Fibroblast of skin of scalp (primary cell): ENCODE measurements at regions not wholly inside any gene's neighbourhood (a gene's known extent, or its start where the extent isn't known, plus 50 kb on each side); places are given as distances from the start of the nearest gene placed in this dataset.
"Not testable (repeated sequence)": the region's sequence is repeated elsewhere in the genome, so short reads cannot be mapped to it uniquely, and the experiment has no call there.

ENCODE experiments used
- DNase-seq: peaks from one replicate; pipeline ENCODE4 v3.0.0-alpha.2; 2013

DNA sequence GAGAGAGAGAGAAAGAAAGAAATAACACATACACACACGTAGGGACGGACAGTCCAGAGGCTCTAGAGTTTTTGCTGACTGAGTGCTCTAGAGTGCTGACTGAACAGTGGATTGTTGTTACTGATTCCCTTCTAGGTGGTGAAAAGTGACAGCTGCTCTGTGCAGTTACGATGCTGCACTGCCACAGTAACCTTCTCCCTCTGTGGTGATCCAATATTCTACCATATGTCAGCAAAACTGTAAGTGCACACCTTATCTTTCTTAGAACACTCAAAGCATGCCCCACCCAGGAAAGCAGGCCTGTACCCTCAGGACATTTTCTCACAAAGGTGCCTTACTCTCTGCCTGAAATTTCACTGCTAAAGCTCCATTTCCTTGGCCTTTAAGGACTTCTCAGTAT, 1023.5 kb downstream of the TYW1 start:
- DNase-seq = no peak

GRCh38 chr7:68025369-68025768, 1028.7 kb downstream of the TYW1 start:
- DNase-seq = no peak

GRCh38 chr7:68030530-68030929, 1033.9 kb downstream of the TYW1 start:
- no peak for DNase-seq

DNA sequence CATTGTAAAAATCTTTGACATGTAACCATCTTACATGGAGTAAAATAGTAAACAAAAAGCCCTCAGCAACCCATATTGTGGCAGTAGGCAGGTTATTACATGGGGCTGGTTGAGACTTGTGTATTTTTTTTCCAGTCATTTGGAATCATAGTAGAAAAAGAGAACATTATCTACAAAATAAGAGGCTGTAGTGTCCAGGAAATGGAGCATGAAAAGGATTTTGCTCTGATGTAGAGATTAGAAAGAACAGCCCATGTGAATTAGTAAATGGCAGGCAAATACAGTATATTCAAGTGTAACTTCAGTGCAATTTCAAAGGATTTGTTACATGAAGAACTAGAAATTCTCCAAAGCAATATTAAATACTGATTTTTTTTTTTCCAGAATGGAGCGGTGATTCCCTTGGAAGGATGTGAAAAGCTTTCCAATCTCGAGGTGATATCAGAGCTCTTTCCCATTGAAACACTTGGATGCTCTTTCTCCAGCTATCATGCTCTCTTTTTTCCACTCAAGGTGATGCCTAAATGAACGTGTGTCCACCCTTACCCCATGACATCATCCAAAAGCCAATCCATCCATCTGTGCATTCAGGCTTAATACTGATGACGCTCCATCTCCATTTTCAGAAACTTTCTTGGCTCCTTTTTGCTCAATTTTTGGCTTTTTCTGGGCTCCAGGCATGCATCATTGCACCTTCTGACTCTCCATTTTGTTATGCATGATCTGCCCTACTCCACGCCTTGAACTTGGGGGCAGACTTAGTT, 1034.7 kb downstream of the TYW1 start:
- no peak for DNase-seq

GRCh38 chr7:68038621-68039314, 1042.1 kb downstream of the TYW1 start:
- DNase-seq = peak; percentile 68

DNA sequence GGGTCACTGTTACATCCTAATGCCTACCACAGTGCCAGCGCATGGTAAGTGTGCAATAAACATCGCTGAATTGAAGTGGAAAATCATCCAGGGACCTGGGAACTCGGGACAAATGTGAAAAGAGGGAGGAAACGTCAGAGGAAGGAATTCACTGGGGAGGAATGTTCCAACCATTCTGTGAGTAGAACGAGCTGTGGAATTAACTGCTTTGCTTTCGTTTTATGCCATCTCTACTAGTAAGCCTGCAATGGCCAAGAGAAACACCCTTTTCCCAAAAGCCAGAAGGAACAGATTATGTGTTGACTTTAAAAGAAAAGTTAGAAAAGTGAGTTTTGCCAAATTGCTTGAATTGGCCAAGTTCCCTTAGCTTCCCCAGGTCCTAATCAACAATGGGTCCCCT, 1044.9 kb downstream of the TYW1 start:
- DNase-seq = no peak

DNA sequence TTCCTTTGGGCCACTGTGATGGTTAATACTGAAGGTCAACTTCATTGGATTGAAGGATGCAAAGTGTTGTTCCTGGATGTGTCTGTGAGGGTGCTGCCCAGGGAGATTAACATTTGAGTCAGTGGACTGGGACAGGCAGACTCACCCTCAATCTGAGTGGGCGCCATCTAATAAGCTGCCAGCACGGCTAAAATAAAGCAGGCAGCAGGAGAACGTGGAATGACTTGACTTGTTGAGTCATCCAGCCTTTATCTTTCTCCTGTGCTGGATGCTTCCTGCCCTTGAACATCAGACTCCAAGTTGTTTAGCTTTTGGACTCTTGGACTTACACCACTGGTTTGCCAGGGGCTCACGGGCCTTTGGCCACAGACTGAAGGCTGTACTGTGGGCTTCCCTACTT, 1046.9 kb downstream of the TYW1 start:
- DNase-seq = no peak

GRCh38 chr7:68050627-68051026, 1054.0 kb downstream of the TYW1 start:
- no peak for DNase-seq

DNA sequence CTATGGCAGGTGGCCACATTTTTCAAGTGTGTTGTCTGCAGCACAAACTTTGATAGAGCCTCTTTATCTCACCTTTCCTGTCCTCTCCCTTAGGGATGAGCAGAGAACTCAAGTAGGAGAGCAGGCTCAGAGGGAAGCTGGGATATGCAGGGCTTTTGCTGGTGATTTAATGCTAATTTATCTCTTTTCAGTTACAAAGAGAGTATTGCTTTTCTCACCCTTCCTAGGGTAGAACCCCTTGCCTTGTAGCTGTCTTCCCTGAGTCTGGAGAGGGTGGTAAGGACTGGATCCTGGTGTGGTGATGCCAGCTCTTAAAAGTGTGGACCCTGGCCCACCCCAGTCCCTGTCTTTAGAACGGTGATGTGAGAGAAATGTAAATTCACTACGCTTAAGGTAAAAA, 1061.4 kb downstream of the TYW1 start:
- no peak for DNase-seq

DNA sequence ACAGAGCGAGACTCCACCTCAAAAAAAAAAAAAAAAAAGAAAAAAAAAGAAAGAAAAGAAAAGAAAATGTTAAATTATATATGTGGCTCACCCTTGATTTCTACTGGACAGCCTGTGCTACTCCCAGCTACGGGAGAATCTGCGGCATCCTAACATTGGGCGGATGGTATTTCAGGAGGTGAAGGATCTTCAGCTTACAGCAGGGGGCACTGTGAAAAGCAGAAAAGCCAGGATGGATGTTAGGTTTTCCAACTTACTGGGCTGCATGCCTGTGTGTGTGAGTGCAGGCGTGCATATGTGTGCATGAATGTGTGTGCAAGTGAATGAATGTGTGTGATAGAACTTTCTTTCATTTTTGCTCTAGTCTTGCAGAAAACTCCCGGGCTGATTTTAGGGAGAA, 1066.5 kb downstream of the TYW1 start:
- DNase-seq = no peak

DNA sequence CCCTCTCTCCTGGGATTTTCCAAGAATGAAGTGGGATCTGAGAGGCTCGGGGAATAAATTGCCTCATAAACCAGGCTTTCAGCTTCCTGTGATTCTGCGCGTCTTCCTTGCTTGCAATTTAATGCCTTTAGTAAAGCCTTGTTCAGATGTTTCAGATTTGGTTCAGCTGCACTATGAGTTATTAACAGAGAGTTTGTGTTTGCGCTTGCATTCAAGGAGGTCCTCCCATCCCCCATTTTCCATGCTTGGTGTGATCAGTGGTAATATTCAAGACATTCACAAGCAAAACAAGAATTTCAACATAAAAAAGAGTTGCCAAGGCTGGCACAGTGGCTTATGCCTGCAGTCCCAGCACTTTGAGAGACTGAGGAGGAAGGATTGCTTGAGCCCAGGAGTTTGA, 1068.9 kb downstream of the TYW1 start:
- no peak for DNase-seq

DNA sequence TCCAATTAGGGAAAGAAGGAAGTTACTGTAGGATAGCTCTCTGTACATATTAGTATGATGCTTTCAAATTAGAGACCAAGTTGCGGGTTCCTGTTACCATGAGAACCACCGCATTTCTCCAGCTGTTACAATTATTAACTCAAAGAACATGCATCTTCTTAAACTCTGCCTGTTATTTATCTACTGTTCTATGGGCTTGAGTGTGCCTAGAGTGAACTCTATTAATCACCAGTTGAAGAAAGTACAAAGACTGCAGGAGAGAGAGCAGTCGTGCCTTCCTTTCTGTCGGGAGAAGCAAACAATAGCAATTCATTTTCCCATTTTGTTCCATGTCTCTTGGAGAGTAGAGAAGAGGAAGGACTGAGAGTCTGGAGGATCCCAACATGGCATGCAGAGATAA, 1071.2 kb downstream of the TYW1 start:
- DNase-seq = no peak

DNA sequence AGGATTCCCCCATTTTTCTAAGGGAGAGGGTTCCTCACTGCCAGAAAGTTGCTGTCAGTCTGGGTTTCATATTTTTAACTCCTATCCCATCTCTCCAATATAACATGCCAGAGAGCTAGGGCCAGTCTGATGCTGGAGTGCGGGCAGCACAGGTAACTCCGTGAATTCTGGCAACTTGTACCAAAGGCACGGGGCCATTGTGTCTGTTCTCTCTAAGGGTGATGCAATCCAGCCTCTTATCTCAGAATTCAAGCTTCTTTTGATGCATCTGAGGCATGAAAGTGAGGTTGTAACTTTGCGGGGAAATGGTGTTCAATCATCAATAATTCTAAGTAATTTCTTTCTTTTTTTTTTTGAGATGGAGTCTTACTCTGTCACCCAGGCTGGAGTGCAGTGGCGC, 1074.4 kb downstream of the TYW1 start:
- no peak for DNase-seq

- no peak for DNase-seq
Observed at GRCh38 chr7:68073701-68074100, 1077.1 kb downstream of the TYW1 start.

GRCh38 chr7:68074242-68074641, 1077.6 kb downstream of the TYW1 start:
- DNase-seq = no peak

DNA sequence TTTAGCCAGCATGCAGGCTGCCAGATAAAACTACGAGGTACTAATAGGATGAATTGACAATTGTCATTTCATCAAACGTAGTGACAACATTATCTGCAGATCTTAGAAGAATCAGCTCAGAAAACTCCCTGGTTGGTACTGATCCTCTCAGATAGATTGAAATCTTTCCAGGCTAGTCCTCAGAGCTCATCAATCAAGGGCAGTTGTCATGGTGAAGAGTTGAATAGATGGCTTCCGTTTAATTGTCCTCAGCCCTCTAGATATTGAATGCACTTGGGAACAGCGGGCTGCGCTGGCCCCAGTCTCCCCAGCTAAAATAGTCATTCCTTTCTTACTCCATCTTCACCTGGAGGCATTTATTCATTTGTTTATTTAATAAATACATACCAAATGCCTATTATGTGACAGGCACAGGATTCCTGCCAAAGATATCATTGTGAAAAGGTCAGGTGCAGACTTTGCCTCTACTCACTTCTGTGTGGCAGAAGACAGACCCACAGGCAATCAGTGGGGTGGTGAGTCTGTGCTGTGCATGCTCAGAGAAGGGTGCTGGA, 1081.6 kb downstream of the TYW1 start:
- no peak for DNase-seq

DNA sequence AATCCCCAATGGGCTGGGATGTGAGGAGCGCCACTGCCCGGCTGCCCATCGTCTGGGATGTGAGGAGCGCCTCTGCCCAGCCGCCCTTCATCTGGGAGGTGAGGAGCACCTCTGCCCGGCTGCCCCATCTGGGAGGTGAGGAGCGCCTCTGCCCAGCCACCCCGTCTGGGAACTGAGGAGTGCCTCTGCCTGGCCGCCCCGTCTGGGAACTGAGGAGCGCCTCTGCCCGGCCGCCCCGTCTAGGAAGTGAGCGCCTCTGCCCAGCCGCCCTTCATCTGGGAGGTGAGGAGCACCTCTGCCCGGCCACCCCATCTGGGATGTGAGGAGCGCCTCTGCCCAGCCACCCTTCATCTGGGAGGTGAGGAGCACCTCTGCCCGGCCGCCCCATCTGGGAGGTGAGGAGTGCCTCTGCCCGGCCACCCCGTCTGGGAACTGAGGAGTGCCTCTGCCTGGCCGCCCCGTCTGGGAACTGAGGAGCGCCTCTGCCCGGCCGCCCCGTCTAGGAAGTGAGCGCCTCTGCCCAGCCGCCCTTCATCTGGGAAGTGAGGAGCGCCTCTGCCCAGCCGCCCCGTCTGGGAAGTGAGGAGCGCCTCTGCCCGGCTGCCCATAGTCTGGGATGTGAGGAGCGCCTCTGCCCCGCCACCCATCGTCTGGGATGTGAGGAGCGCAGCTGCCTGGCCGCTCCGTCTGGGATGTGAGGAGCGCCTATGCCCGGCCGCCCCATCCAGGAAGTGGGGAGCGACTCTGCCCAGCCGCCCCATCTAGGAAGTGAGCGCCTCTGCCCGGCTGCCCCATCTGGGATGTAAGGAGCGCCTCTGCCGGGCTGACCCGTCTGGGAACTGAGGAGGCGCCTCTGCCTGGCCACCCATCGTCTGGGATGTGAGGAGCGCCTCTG, 1085.7 kb downstream of the TYW1 start:
- not testable (repeated sequence) for DNase-seq

- DNase-seq = not testable (repeated sequence)
Observed at GRCh38 chr7:68082961-68083657, 1086.5 kb downstream of the TYW1 start.

- no peak for DNase-seq
Observed at GRCh38 chr7:68087401-68087800, 1090.8 kb downstream of the TYW1 start.

- no peak for DNase-seq
Observed at GRCh38 chr7:68088879-68089278, 1092.2 kb downstream of the TYW1 start.

GRCh38 chr7:68090256-68090655, 1093.6 kb downstream of the TYW1 start:
- DNase-seq = not testable (repeated sequence)

DNA sequence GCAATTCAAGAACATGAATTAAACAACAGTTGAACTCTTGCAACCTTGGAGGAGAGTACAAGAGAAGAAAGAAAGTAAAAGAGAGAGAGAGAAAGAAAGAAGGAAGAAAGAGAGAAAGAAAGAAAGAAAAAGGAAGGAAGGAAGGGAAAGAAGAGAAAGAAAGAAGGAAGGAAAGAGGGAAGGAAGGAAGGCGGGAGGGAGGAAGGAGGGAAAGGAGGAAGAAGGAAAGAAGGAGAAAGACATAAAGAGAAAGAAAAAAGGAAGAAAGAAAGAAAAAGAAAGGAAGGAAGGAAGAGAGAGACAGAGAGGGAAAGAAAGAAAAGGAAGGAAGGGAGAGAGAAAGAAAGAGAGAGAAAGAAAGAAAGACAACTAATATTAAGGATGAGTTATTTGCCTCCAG, 1106.7 kb downstream of the TYW1 start:
- DNase-seq = no peak
